B cell (primary cell): ENCODE measurements at regions not wholly inside any gene's neighbourhood (a gene's known extent, or its start where the extent isn't known, plus 50 kb on each side); places are given as distances from the start of the nearest gene placed in this dataset.

Experiments
- EZH2 ChIP-seq: IDR thresholded peaks from 2 replicates; pipeline ENCODE4 v1.6.1; 2012; ENCODE audit warnings: borderline replicate concordance, low read depth, mild to moderate bottlenecking, moderate library complexity, low read length; ENCODE audit not compliant: insufficient read depth, poor library complexity, severe bottlenecking
- TF ChIP-seq, protein P1 (sequence below): fragments of 200-600 bp; IDR thresholded peaks from one replicate; pipeline ENCODE4 v1.8.0; 2022; ENCODE audit warnings: antibody characterized with exemption, mild to moderate bottlenecking

DNA sequence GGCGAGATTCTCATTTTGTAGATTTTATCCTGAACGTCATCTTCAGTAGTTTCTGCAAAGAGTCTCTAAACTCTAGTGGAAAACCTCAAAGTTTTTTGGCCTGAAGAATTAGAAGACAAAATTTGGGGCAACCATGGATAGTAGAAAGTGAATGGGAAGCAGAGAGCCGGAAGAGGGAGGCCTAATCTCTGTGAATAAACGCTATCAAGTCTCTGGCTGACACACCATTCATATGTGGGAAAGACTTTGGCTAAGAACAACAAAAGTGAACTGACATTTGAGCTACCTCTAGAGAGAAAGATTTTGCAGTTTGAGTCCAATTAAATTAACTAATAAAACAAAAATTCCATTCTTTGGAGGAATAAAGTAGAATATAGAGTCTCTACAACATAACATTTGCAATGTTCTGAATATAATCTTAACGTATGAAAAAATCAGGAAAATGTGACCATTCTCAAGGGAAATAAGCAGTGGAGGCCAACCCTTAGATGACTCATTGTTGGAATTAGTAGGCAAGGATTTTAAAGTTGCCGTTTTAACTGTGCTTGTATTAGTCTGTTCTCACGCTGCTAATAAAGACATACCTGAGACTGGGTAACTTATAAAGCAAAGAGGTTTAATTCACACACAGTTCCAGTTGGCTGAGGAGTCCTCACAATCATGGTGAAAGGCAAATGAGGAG is 184.6 kb downstream of the C3orf38 start:
- no peak for TF ChIP-seq EZH2
- TF ChIP-seq, protein P1, sequence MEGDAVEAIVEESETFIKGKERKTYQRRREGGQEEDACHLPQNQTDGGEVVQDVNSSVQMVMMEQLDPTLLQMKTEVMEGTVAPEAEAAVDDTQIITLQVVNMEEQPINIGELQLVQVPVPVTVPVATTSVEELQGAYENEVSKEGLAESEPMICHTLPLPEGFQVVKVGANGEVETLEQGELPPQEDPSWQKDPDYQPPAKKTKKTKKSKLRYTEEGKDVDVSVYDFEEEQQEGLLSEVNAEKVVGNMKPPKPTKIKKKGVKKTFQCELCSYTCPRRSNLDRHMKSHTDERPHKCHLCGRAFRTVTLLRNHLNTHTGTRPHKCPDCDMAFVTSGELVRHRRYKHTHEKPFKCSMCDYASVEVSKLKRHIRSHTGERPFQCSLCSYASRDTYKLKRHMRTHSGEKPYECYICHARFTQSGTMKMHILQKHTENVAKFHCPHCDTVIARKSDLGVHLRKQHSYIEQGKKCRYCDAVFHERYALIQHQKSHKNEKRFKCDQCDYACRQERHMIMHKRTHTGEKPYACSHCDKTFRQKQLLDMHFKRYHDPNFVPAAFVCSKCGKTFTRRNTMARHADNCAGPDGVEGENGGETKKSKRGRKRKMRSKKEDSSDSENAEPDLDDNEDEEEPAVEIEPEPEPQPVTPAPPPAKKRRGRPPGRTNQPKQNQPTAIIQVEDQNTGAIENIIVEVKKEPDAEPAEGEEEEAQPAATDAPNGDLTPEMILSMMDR, result no peak
